DOHH2 (cell line): ENCODE measurements at regions not wholly inside any gene's neighbourhood (a gene's known extent, or its start where the extent isn't known, plus 50 kb on each side); places are given as distances from the start of the nearest gene placed in this dataset.

ENCODE experiments used
- EZH2phosphoT487 ChIP-seq: fragments of 200-600 bp; sonication (generic); IDR thresholded peaks from 2 replicates; pipeline ENCODE4 v1.6.1; 2017; ENCODE audit warnings: borderline replicate concordance, mild to moderate bottlenecking, antibody characterized with exemption, low read length, moderate library complexity, mixed read lengths
- TF ChIP-seq, protein P1 (sequence below): fragments of 200-600 bp; sonication (generic); IDR thresholded peaks from one replicate; pipeline ENCODE4 v1.5.1; 2014; ENCODE audit warnings: antibody characterized with exemption, mild to moderate bottlenecking, low read depth, low read length; ENCODE audit not compliant: poor library complexity, severe bottlenecking

GRCh38 chr1:209249280-209249670 lies 334.2 kb upstream of the CAMK1G start:
- TF ChIP-seq, protein P1, sequence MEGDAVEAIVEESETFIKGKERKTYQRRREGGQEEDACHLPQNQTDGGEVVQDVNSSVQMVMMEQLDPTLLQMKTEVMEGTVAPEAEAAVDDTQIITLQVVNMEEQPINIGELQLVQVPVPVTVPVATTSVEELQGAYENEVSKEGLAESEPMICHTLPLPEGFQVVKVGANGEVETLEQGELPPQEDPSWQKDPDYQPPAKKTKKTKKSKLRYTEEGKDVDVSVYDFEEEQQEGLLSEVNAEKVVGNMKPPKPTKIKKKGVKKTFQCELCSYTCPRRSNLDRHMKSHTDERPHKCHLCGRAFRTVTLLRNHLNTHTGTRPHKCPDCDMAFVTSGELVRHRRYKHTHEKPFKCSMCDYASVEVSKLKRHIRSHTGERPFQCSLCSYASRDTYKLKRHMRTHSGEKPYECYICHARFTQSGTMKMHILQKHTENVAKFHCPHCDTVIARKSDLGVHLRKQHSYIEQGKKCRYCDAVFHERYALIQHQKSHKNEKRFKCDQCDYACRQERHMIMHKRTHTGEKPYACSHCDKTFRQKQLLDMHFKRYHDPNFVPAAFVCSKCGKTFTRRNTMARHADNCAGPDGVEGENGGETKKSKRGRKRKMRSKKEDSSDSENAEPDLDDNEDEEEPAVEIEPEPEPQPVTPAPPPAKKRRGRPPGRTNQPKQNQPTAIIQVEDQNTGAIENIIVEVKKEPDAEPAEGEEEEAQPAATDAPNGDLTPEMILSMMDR, result no peak
- no peak for TF ChIP-seq EZH2phosphoT487
